Spleen (tissue), 7 donors: ENCODE measurements at regions not wholly inside any gene's neighbourhood (a gene's known extent, or its start where the extent isn't known, plus 50 kb on each side); places are given as distances from the start of the nearest gene placed in this dataset.

Experiments
- CTCF ChIP-seq, 11 experiments: fragments of 200-600 bp in 7 of 11; fragments of 450-650 bp in 4 of 11; sonication (generic) in 4 of 11; IDR thresholded peaks in 8 of 11; conservative IDR thresholded peaks in 3 of 11; 1 replicate in 7 of 11; 2 replicates in 4 of 11; pipeline versions ENCODE4 v1.4.0 to v1.8.0; 2016 to 2021; ENCODE audit warnings: antibody characterized with exemption in 11 of 11, inconsistent platforms in 4 of 11, mild to moderate bottlenecking in 1 of 11
- POLR2A ChIP-seq, 3 donors: fragments of 450-650 bp; IDR thresholded peaks; one replicate each; pipeline ENCODE4 v1.5.1; 2017; ENCODE audit warnings: antibody characterized with exemption in 3 of 3, mild to moderate bottlenecking in 1 of 3
- POLR2AphosphoS5 ChIP-seq, 3 donors: sonication (generic); formaldehyde crosslinking; IDR thresholded peaks; one replicate each; pipeline ENCODE4 v1.5.1; 2017; ENCODE audit warnings: antibody characterized with exemption in 3 of 3
- donor health status: DM: no; HTN: no; CAD: no; lungs with moderate emphysema.
- donor health status: DM: no; HTN: no; CAD: no.
- donor health status: DM: no; HTN: no; CAD: no.

DNA sequence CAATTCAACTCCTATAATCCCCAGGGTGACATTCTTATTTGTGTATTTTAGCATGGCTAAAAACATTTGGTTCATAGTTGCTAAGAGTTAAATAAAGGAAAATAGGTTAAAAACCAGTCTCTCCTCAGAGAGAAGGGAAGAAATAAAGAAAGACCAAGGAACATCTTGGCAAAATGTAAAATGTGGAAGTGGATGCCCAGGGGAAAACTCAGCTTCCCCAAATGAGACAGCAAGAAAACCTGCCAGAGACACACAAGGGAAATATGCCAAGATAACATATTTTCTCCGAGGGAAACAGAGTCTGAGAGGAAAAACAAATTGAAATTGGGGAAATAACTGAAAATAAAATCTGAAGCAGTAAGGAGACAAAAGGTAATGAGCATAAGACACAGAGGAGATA, 1569.3 kb downstream of the PCDH18 start:
- TF ChIP-seq POLR2A (IDR thresholded peaks at IDR 0.05) (no peak), CTCF (IDR thresholded peaks at IDR 0.05 in 8 of 11, conservative IDR thresholded peaks at IDR 0.05 in 3 of 11) (no peak), POLR2AphosphoS5 (IDR thresholded peaks at IDR 0.05) (no peak)
